ENCODE measurements at regions not wholly inside any gene's neighbourhood (a gene's known extent, or its start where the extent isn't known, plus 50 kb on each side); places are given as distances from the start of the nearest gene placed in this dataset.

- Mint-ChIP-seq H3K27ac (no peak overlapping the region), H3K9me3 (no peaks in the 10 kb centered on the region), H3K4me3 (no peak overlapping the region), H3K27me3 (peaks cover 31% of the 10 kb centered on the region), H3K4me1 (no peaks in the 10 kb centered on the region)
- DNase-seq (no peak), ATAC-seq (peak; percentile 26)
Observed at GRCh38 chr5:135669416-135669815, 90.6 kb upstream of the CXCL14 start.

DNA sequence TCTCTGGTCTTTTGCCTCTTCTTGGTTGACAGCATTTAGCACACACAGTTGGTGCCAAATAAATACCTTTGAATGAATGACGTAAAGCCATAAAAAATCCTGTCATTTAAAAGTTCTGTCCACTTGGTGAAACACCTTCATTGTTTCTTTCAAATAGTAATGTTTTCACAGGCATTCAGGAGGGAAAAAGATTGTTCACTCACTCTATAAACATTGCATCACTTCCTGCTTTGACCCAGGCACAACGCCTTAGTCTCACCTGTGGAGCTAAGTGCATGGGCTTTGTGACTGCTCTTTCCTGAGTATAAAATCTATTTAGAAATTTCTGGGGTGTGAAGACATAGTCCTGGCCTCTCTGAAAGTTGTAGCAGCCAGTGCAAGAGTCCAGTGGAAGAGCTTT, 88.9 kb upstream of the CXCL14 start:
- Mint-ChIP-seq H3K27ac (peak overlapping the region; percentile 24 to 78), H3K9me3 (no peaks in the 10 kb centered on the region), H3K27me3 (peaks cover 37% of the 10 kb centered on the region), H3K4me3 (no peak overlapping the region), H3K4me1 (no peaks in the 10 kb centered on the region)
- no peak for DNase-seq
- no peak for ATAC-seq

DNA sequence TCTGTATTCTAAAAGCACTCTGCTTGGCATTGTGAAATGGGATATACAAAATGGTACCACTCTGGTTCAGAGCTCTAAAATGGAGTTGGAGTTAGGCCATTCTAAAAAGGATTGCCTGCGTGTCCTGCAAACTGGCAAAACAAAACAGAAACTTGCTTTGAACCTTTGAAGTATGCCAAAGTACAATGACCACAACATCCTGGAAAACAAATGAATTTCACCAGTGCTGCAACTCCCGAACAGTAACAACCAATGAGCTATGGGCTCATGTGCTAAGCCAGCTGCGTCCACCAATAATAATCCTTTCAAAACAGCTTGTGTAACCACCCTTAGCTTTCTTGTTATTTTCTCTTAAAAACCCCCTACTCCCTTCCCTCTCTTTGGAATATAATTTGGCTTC, 88.4 kb upstream of the CXCL14 start:
- Mint-ChIP-seq H3K27me3 (peaks cover 40% of the 10 kb centered on the region), H3K4me3 (no peak overlapping the region)
- ATAC-seq: no peak

GRCh38 chr5:135662683-135663082, 83.9 kb upstream of the CXCL14 start:
- DNase-seq (no peak), ATAC-seq (no peak)
- Mint-ChIP-seq H3K27ac (no peak overlapping the region), H3K27me3 (peaks cover 26% of the 10 kb centered on the region), H3K9me3 (peaks cover 9 to 23% of the 10 kb centered on the region in 2 donors), H3K4me1 (no peaks in the 10 kb centered on the region), H3K4me3 (no peak overlapping the region)

More for the DNA sequence above, 88.4 kb upstream of the CXCL14 start:
- no peaks in the 10 kb centered on the region for H3K9me3 Mint-ChIP-seq
- H3K4me1 Mint-ChIP-seq: no peaks in the 10 kb centered on the region
- H3K27ac Mint-ChIP-seq: no peak overlapping the region
- DNase-seq: no peak

DNA sequence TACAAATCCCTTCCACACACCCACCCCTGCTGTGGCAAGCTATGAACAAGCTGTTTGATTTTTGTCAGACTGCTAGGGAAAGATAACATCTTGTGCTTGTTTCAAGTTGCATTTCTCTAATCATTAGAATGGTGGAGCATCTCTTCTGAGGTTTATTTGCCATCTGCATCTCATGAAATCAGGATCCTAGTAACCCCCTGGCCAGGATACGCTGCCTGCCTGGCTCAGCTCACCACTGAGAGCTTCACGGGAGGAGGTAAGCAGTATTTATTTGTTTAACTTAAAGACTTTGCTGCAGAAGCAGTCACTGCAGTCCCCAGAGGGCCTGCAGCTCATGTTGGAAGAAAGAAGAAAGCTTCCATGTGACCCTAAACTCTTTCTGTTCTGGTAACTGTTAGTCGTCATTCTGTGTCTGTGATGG, 83.3 kb upstream of the CXCL14 start:
- H3K4me3 Mint-ChIP-seq: no peak overlapping the region
- DNase-seq (no peak), ATAC-seq (no peak)

DNA sequence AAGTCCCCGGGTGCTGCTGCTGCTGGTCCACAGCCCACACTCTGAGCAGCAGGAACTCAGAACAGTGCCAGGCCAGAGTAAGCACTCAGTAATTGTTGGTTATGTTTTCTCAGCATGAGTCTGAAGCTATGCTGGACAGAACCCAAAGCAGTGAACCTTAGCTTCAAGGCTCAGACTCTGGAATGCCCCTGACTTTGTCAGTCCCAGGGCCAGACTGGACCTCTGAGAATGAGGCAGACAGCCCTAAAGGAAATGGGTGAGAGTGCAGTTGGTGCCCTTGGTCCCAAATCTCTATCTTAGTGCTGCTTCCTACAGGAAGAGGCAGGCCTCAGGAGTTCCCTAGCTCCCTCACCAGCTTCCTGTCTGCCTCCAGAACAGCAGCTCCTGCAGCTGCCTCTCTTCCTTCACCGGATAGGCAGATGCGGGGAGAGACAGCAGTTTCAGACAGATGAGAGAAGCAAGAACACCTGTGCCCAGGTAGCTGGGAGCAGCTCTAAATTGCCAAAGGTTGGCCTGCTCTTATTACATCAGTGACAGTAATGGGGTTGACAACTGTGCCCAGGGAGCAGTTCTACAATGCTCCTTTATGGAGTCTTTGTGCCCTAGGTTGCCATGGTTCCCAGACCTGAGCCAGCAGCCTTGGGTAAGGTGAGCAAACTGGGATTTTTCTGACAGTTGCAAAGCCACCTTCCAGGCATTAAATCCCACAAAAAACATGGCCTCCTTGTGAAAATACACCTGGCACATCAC, 82.2 kb upstream of the CXCL14 start:
- Mint-ChIP-seq H3K9me3 (peaks cover 9 to 26% of the 10 kb centered on the region in 2 donors), H3K4me1 (no peaks in the 10 kb centered on the region), H3K4me3 (no peak overlapping the region), H3K27me3 (peaks cover 16% of the 10 kb centered on the region), H3K27ac (no peak overlapping the region)
- no peak for ATAC-seq
- DNase-seq: no peak

More for the DNA sequence above, 83.3 kb upstream of the CXCL14 start:
- Mint-ChIP-seq H3K27me3 (peaks cover 26% of the 10 kb centered on the region), H3K9me3 (peaks cover 9 to 26% of the 10 kb centered on the region in 2 donors), H3K27ac (no peak overlapping the region), H3K4me1 (no peaks in the 10 kb centered on the region)

- no peak overlapping the region for H3K4me3 Mint-ChIP-seq
- ATAC-seq (no peak), DNase-seq (no peak)
- peaks cover 4% of the 10 kb centered on the region for H3K27me3 Mint-ChIP-seq
- no peaks in the 10 kb centered on the region for H3K4me1 Mint-ChIP-seq
- H3K9me3 Mint-ChIP-seq: peaks cover 9 to 26% of the 10 kb centered on the region in 2 donors
- H3K27ac Mint-ChIP-seq: peak overlapping the region in 1 of 2 donors; percentile 47
Observed at GRCh38 chr5:135657536-135658305, 78.9 kb upstream of the CXCL14 start.

GRCh38 chr5:135655468-135655815, 76.7 kb upstream of the CXCL14 start:
- no peak for DNase-seq
- Mint-ChIP-seq H3K9me3 (peaks cover 9 to 25% of the 10 kb centered on the region in 2 donors), H3K27me3 (no peaks in the 10 kb centered on the region), H3K27ac (no peak overlapping the region), H3K4me1 (no peaks in the 10 kb centered on the region), H3K4me3 (no peak overlapping the region)
- ATAC-seq: no peak

DNA sequence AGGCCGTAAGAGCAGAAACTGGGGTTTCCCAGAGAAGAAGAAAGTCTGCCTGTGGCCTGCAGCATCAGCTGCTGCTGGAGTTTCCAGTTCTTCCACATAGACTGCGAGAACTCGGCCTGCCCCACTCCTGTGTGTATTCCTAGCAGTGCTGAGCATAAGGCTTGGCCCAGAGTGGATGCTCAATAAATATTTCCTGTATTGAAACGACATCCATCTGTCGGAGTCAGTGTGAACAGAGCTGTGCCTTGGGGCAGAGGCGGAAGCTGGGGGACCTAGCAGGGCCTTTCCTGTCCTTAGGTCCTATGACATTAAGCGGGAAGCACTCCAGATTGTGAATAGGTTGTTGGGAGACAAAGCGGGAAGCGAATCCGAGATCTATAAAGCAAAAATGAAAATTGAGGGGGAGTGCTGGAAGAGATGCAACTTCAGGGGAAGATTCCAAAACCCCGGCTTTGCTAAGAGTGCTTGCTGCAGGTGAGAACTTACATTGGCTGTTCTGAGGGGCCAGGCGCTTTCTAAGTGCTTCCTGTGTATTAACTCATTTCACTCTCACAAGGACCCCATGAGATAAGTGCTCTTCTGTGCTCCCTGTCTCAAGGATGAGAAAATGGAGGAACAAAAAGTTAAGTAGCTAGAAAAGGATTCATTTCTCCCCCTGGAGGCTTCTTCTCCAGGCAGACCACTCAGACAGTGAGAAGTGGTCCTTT, 76.1 kb upstream of the CXCL14 start:
- Mint-ChIP-seq H3K27me3 (no peaks in the 10 kb centered on the region), H3K4me3 (no peak overlapping the region), H3K9me3 (peaks cover 9 to 20% of the 10 kb centered on the region in 2 donors), H3K27ac (no peak overlapping the region), H3K4me1 (no peaks in the 10 kb centered on the region)
- no peak for ATAC-seq
- no peak for DNase-seq

- Mint-ChIP-seq H3K9me3 (no peaks in the 10 kb centered on the region), H3K4me1 (no peaks in the 10 kb centered on the region), H3K27ac (no peak overlapping the region), H3K4me3 (no peak overlapping the region), H3K27me3 (no peaks in the 10 kb centered on the region)
- DNase-seq (no peak), ATAC-seq (no peak)
Observed at GRCh38 chr5:135651156-135651555, 72.4 kb upstream of the CXCL14 start.

GRCh38 chr5:135650081-135650480, 71.3 kb upstream of the CXCL14 start:
- ATAC-seq (no peak), DNase-seq (no peak)
- Mint-ChIP-seq H3K9me3 (no peaks in the 10 kb centered on the region), H3K4me1 (no peaks in the 10 kb centered on the region), H3K27ac (peak overlapping the region in 1 of 2 donors; percentile 17), H3K27me3 (no peaks in the 10 kb centered on the region), H3K4me3 (no peak overlapping the region)

GRCh38 chr5:135649435-135649834, 70.6 kb upstream of the CXCL14 start:
- DNase-seq: no peak
- Mint-ChIP-seq H3K27ac (no peak overlapping the region), H3K9me3 (no peaks in the 10 kb centered on the region), H3K27me3 (no peaks in the 10 kb centered on the region), H3K4me3 (no peak overlapping the region), H3K4me1 (no peaks in the 10 kb centered on the region)
- no peak for ATAC-seq

DNA sequence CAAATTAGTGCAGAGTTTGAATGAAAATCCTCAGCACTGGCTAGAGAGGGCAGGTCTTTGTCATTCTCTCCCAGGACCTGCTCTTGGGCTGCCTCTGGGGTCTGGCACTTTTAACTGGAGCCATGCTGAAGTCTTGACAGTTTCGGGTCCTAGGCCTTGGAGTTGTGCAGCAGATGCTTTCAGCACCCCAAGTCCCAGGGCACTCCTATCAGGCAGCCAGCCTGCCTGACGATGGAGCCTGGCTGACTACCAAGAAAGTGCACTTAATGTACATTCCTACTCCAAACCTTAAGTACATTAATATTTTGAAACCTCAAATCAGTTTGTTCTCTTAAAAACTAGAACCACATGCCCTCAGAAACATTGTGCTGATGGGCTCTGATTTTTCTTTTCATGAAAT, 69.3 kb upstream of the CXCL14 start:
- Mint-ChIP-seq H3K9me3 (no peaks in the 10 kb centered on the region), H3K27ac (no peak overlapping the region), H3K4me1 (no peaks in the 10 kb centered on the region), H3K27me3 (no peaks in the 10 kb centered on the region), H3K4me3 (no peak overlapping the region)
- no peak for DNase-seq
- ATAC-seq: no peak

GRCh38 chr5:135645336-135646180, 66.8 kb upstream of the CXCL14 start:
- no peaks in the 10 kb centered on the region for H3K4me1 Mint-ChIP-seq
- ATAC-seq: no peak
- H3K4me3 Mint-ChIP-seq: no peak overlapping the region
- H3K27ac Mint-ChIP-seq: no peak overlapping the region
- no peaks in the 10 kb centered on the region for H3K9me3 Mint-ChIP-seq
- no peak for DNase-seq
- no peaks in the 10 kb centered on the region for H3K27me3 Mint-ChIP-seq

DNA sequence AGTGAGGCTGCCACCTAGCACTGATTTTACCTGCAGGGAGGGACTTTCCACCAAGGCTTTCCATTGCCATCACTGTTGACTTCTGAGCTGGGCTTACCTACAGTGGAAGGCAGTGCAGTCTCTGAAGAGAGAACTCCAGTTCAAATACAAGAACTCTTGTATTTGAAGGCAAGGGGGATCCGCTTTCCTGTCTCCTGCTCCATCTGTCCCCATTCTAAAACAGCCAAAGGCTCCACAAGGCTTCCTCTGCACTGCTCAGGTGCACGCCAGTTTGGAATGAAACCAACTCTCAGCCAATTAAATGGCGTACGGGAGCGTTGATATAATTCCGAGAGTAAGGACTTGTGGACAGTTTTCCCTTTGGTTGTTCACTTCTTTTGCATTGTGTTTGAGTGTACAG, 66.0 kb upstream of the CXCL14 start:
- no peak overlapping the region for H3K27ac Mint-ChIP-seq
- peaks cover 6% of the 10 kb centered on the region for H3K27me3 Mint-ChIP-seq
- H3K4me3 Mint-ChIP-seq: no peak overlapping the region
- no peaks in the 10 kb centered on the region for H3K9me3 Mint-ChIP-seq
- DNase-seq (no peak), ATAC-seq (no peak)
- no peaks in the 10 kb centered on the region for H3K4me1 Mint-ChIP-seq
